Ovary (tissue), 3 donors: ENCODE measurements at regions not wholly inside any gene's neighbourhood (a gene's known extent, or its start where the extent isn't known, plus 50 kb on each side); places are given as distances from the start of the nearest gene placed in this dataset.

Source experiments
- EP300 ChIP-seq: sonication (generic); formaldehyde crosslinking; IDR thresholded peaks from one replicate; pipeline ENCODE4 v1.6.1; 2017; ENCODE audit warnings: antibody characterized with exemption
- TF ChIP-seq, protein P1 (sequence below), 3 donors: fragments of 450-650 bp in 2 of 3; fragments of 200-600 bp in 1 of 3; IDR thresholded peaks; one replicate each; pipeline versions ENCODE4 v1.5.1 to v1.8.0; 2016 to 2022; ENCODE audit warnings: antibody characterized with exemption in 3 of 3, mild to moderate bottlenecking in 1 of 3
- donor health status: DM: no; HTN: no; CAD: no.

GRCh38 chr4:124536946-124537345 lies 175.6 kb downstream of the ANKRD50 start:
- no peak for TF ChIP-seq EP300
- TF ChIP-seq, protein P1, sequence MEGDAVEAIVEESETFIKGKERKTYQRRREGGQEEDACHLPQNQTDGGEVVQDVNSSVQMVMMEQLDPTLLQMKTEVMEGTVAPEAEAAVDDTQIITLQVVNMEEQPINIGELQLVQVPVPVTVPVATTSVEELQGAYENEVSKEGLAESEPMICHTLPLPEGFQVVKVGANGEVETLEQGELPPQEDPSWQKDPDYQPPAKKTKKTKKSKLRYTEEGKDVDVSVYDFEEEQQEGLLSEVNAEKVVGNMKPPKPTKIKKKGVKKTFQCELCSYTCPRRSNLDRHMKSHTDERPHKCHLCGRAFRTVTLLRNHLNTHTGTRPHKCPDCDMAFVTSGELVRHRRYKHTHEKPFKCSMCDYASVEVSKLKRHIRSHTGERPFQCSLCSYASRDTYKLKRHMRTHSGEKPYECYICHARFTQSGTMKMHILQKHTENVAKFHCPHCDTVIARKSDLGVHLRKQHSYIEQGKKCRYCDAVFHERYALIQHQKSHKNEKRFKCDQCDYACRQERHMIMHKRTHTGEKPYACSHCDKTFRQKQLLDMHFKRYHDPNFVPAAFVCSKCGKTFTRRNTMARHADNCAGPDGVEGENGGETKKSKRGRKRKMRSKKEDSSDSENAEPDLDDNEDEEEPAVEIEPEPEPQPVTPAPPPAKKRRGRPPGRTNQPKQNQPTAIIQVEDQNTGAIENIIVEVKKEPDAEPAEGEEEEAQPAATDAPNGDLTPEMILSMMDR (IDR thresholded peaks at IDR 0.05), result no peak
